ENCODE measurements at regions not wholly inside any gene's neighbourhood (a gene's known extent, or its start where the extent isn't known, plus 50 kb on each side); places are given as distances from the start of the nearest gene placed in this dataset.

DNA sequence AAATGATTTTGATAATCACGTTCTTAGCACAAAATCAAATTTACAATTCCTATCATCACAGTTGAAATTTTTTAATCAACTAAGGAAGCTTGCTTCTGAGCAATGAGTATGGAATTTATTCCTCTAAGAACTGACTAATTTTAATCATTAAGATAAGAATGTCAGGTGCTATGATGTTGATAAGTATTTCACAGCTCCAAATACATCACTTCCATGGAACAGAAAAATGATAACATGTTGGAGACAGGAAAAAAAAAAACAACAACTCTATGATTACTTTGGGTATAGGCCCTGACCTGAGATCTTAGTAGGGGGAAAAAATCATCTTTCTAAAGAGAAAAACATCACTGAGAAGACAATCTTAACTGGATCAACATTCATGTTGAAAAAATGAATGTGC is 89.4 kb upstream of the BMP2 start (continued):
- TF ChIP-seq HOXA7 (CRISPR knock-in tag; IDR thresholded peaks at IDR 0.05; ENCODE audit: borderline replicate concordance) (no peak), ZNF549 (tag by site-specific recombination; IDR thresholded peaks at IDR 0.05) (no peak), ZBTB48 (tag by site-specific recombination; IDR thresholded peaks at IDR 0.05) (no peak), KLF9 (tag by site-specific recombination; IDR thresholded peaks at IDR 0.05; ENCODE audit: low read depth) (no peak)

DNA sequence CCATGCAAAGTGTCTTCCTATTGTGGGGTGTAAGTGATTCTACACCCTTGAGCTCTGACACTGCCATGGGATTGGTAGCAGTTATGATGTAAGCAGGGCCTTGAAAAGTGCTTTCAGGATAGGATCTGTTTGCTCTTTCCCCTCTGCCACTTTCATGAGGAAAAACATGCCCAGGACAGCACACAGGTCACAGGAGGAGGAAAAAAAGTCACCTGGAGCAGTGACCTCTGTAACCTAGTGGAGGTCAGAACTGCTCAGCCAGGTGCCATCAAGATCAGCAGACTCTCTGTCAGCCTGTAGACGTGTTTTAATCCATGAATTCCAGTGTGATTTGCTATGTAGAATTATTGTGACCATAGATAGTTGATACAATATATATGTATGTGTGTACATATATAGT is 92.7 kb upstream of the BMP2 start:
- ChIA-PET CTCF (no interaction called here), POLR2A (no interaction called here)
- no peak overlapping the region for H3K27ac ChIP-seq (ENCODE audit: extremely low read depth, low read depth, low read length)
- H3K9me3 ChIP-seq (ENCODE audit: control insufficient read depth, insufficient read depth, low read depth, low read length) = no peaks in the 10 kb centered on the region
- H3K4me1 ChIP-seq (ENCODE audit: control insufficient read depth, insufficient read depth, low read length) = no peaks in the 10 kb centered on the region
- TF ChIP-seq, protein P1, sequence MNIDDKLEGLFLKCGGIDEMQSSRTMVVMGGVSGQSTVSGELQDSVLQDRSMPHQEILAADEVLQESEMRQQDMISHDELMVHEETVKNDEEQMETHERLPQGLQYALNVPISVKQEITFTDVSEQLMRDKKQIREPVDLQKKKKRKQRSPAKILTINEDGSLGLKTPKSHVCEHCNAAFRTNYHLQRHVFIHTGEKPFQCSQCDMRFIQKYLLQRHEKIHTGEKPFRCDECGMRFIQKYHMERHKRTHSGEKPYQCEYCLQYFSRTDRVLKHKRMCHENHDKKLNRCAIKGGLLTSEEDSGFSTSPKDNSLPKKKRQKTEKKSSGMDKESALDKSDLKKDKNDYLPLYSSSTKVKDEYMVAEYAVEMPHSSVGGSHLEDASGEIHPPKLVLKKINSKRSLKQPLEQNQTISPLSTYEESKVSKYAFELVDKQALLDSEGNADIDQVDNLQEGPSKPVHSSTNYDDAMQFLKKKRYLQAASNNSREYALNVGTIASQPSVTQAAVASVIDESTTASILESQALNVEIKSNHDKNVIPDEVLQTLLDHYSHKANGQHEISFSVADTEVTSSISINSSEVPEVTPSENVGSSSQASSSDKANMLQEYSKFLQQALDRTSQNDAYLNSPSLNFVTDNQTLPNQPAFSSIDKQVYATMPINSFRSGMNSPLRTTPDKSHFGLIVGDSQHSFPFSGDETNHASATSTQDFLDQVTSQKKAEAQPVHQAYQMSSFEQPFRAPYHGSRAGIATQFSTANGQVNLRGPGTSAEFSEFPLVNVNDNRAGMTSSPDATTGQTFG (tag by site-specific recombination; IDR thresholded peaks at IDR 0.05; ENCODE audit: borderline replicate concordance) = no peak
- TF ChIP-seq ZNF292 (tag by site-specific recombination; IDR thresholded peaks at IDR 0.05; ENCODE audit: borderline replicate concordance, low read depth) (no peak), ZNF521 (tag by site-specific recombination; IDR thresholded peaks at IDR 0.05) (no peak), ZBTB21 (tag by site-specific recombination; IDR thresholded peaks at IDR 0.05) (no peak), WT1 (tag by site-specific recombination; IDR thresholded peaks at IDR 0.05) (no peak), ZBTB48 (tag by site-specific recombination; IDR thresholded peaks at IDR 0.05) (no peak), ZNF530 (tag by site-specific recombination; IDR thresholded peaks at IDR 0.05; ENCODE audit: low read depth) (no peak), ZNF16 (tag by site-specific recombination; IDR thresholded peaks at IDR 0.05; ENCODE audit: low read depth) (no peak), ZNF324 (tag by site-specific recombination; IDR thresholded peaks at IDR 0.05) (no peak), ZNF214 (tag by site-specific recombination; IDR thresholded peaks at IDR 0.05; ENCODE audit: borderline replicate concordance) (no peak), ZNF837 (tag by site-specific recombination; IDR thresholded peaks at IDR 0.05) (no peak)
- TF ChIP-seq, protein P2, sequence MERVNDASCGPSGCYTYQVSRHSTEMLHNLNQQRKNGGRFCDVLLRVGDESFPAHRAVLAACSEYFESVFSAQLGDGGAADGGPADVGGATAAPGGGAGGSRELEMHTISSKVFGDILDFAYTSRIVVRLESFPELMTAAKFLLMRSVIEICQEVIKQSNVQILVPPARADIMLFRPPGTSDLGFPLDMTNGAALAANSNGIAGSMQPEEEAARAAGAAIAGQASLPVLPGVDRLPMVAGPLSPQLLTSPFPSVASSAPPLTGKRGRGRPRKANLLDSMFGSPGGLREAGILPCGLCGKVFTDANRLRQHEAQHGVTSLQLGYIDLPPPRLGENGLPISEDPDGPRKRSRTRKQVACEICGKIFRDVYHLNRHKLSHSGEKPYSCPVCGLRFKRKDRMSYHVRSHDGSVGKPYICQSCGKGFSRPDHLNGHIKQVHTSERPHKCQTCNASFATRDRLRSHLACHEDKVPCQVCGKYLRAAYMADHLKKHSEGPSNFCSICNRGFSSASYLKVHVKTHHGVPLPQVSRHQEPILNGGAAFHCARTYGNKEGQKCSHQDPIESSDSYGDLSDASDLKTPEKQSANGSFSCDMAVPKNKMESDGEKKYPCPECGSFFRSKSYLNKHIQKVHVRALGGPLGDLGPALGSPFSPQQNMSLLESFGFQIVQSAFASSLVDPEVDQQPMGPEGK (tag by site-specific recombination; IDR thresholded peaks at IDR 0.05) = no peak
- no peaks in the 10 kb centered on the region for H3K36me3 ChIP-seq (ENCODE audit: control insufficient read depth in 2 of 2, insufficient read depth in 1 of 2, low read length in 2 of 2)
- H3K4me3 ChIP-seq (ENCODE audit: low read depth, low read length) = no peak overlapping the region

DNA sequence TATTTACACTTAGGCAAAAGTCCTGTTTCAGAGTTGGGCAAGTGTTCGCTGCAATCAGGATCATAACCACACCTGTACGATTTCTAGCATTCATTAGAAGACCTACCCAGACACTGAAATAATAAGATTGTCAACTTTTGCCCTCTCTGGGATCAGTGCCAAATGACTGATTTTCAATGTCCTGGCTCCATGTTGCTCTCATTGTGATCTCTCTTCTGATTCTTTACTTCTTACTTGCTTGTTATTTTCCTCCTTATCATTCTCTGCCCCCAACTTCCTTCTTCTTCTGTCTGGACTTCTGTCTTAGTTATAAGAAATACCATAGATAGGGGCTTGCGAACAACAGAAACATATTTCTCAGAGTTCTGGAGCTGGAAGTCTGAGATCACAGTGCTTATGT is 94.4 kb upstream of the BMP2 start:
- ChIA-PET CTCF (no interaction called here), POLR2A (no interaction called here)
- no peak overlapping the region for H3K4me3 ChIP-seq (ENCODE audit: low read depth, low read length)
- no peaks in the 10 kb centered on the region for H3K4me1 ChIP-seq (ENCODE audit: control insufficient read depth, insufficient read depth, low read length)
- TF ChIP-seq ZNF221 (tag by site-specific recombination; IDR thresholded peaks at IDR 0.05; ENCODE audit: borderline replicate concordance) = no peak
- H3K27ac ChIP-seq (ENCODE audit: extremely low read depth, low read depth, low read length) = no peak overlapping the region
- no peaks in the 10 kb centered on the region for H3K9me3 ChIP-seq (ENCODE audit: control insufficient read depth, insufficient read depth, low read depth, low read length)
- no peaks in the 10 kb centered on the region for H3K36me3 ChIP-seq (ENCODE audit: control insufficient read depth in 2 of 2, insufficient read depth in 1 of 2, low read length in 2 of 2)

DNA sequence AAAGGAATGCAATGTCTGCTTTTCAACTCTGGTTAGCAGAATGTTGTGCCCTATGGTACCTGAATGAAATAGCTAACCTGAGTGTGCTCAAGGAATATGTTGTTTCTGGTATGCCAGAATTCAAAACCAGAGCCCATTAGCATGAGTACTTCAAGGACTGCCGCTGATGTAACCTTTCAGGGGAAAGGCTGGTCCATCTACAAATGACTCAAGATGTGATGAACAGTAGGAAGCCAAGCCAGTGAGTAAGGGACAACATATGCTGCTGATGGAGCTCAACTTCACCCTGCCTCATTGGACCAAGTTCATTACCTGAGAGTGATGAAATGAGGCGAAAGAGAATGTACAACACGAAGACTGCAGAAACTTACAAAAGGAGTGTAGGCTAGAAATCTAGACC is 95.7 kb upstream of the BMP2 start:
- CTCF ChIA-PET = interaction anchor here (0.7 to 1.5 kb wide), 4 partner anchors 11 to 93 kb away, joined by 3 to 5 read pairs (median 3); no protein-coding TSS in a partner anchor
- H3K9me3 ChIP-seq (ENCODE audit: control insufficient read depth, insufficient read depth, low read depth, low read length) = no peaks in the 10 kb centered on the region
- no peak overlapping the region for H3K4me3 ChIP-seq (ENCODE audit: low read depth, low read length)
- H3K4me1 ChIP-seq (ENCODE audit: control insufficient read depth, insufficient read depth, low read length) = no peaks in the 10 kb centered on the region
- H3K27ac ChIP-seq (ENCODE audit: extremely low read depth, low read depth, low read length) = no peak overlapping the region
- no peaks in the 10 kb centered on the region for H3K36me3 ChIP-seq (ENCODE audit: control insufficient read depth in 2 of 2, insufficient read depth in 1 of 2, low read length in 2 of 2)
- TF ChIP-seq MZF1 (tag by site-specific recombination; IDR thresholded peaks at IDR 0.05; ENCODE audit: borderline replicate concordance) (no peak), KLF1 (tag by site-specific recombination; IDR thresholded peaks at IDR 0.05) (no peak), ZNF175 (tag by site-specific recombination; IDR thresholded peaks at IDR 0.05) (no peak), ZNF843 (tag by site-specific recombination; IDR thresholded peaks at IDR 0.05) (no peak), ZNF707 (tag by site-specific recombination; IDR thresholded peaks at IDR 0.05) (no peak), GLIS1 (tag by site-specific recombination; IDR thresholded peaks at IDR 0.05) (no peak), ZNF155 (tag by site-specific recombination; IDR thresholded peaks at IDR 0.05) (no peak)
- TF ChIP-seq, protein P3, sequence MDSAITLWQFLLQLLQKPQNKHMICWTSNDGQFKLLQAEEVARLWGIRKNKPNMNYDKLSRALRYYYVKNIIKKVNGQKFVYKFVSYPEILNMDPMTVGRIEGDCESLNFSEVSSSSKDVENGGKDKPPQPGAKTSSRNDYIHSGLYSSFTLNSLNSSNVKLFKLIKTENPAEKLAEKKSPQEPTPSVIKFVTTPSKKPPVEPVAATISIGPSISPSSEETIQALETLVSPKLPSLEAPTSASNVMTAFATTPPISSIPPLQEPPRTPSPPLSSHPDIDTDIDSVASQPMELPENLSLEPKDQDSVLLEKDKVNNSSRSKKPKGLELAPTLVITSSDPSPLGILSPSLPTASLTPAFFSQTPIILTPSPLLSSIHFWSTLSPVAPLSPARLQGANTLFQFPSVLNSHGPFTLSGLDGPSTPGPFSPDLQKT (IDR thresholded peaks at IDR 0.05; ENCODE audit: borderline replicate concordance, low read depth, low read length) = no peak
- POLR2A ChIA-PET = no interaction called here
